H1 (cell line): ENCODE measurements at regions not wholly inside any gene's neighbourhood (a gene's known extent, or its start where the extent isn't known, plus 50 kb on each side); places are given as distances from the start of the nearest gene placed in this dataset.

Source experiments
- CTCF ChIA-PET: fragments of 300-600 bp; sonication (Branson Sonifier 250); formaldehyde crosslinking; loops from one replicate; lab custom pipeline; 2021; ENCODE audit not compliant: partially characterized antibody; lab: Charles Lee
- POLR2A ChIA-PET: fragments of 300-600 bp; sonication (Branson Sonifier 250); formaldehyde crosslinking; loops from one replicate; lab custom pipeline; 2021; ENCODE audit warnings: inconsistent platforms; ENCODE audit not compliant: partially characterized antibody; lab: Charles Lee
- DNase-seq, 2 experiments: peaks; one replicate each; pipeline versions ENCODE4 v3.0.0 to v3.0.0-alpha.2; 2010 to 2022; ENCODE audit warnings: low spot score in 2 of 2, low read depth in 1 of 2, mixed read lengths in 1 of 2
- FAIRE-seq: peaks from 2 replicates; lab custom pipeline; 2011; peaks lifted over from hg19 to GRCh38; lab: Jason Lieb, UNC
- H2AFZ ChIP-seq: 2 replicates; pipeline ENCODE4 v1.8.1; 2012; ENCODE audit warnings: low read length, inconsistent platforms
- H2AK5ac ChIP-seq: 2 replicates; pipeline ENCODE4 v1.6.1; 2013; ENCODE audit warnings: low read depth, low read length
- H2BK120ac ChIP-seq: replicated peaks from 2 replicates; pipeline ENCODE3; 2013; ENCODE audit warnings: low read depth, low read length, inconsistent platforms
- H2BK12ac ChIP-seq: 2 replicates; pipeline ENCODE4 v1.6.1; 2013; ENCODE audit warnings: low read depth, low read length
- H2BK15ac ChIP-seq: 2 replicates; pipeline ENCODE4 v1.6.1; 2013; ENCODE audit warnings: low read length
- H2BK20ac ChIP-seq: 2 replicates; pipeline ENCODE4 v1.6.1; 2013; ENCODE audit warnings: low read length
- H2BK5ac ChIP-seq: 2 replicates; pipeline ENCODE4 v1.6.1; 2013; ENCODE audit warnings: low read depth, low read length
- H3K14ac ChIP-seq: 2 replicates; pipeline ENCODE4 v1.6.1; 2013; ENCODE audit warnings: inconsistent platforms; ENCODE audit not compliant: insufficient read length
- H3K18ac ChIP-seq: 2 replicates; pipeline ENCODE4 v1.6.1; 2013; ENCODE audit warnings: low read length; ENCODE audit errors: extremely low read depth
- H3K23ac ChIP-seq: 2 replicates; pipeline ENCODE4 v1.6.1; 2013; ENCODE audit warnings: inconsistent platforms; ENCODE audit not compliant: insufficient read length
- H3K23me2 ChIP-seq: 2 replicates; pipeline ENCODE4 v1.6.1; 2013; ENCODE audit warnings: low read depth, low read length
- H3K27ac ChIP-seq: 2 replicates; pipeline ENCODE4 v1.6.1; 2011; ENCODE audit warnings: low read depth, low read length, inconsistent platforms
- H3K27me3 ChIP-seq, 4 experiments: replicated peaks in 1 of 4; 1 replicate in 1 of 4; 2 replicates in 3 of 4; pipeline versions ENCODE4 v1.6.1 to v1.8.1; 2011 to 2013; ENCODE audit warnings: low read length in 3 of 4, mild to moderate bottlenecking in 3 of 4, inconsistent platforms in 2 of 4, mixed read lengths in 2 of 4, moderate library complexity in 1 of 4; ENCODE audit not compliant: control insufficient read depth in 3 of 4, insufficient read depth in 3 of 4; ENCODE audit errors: extremely low read depth in 1 of 4
- H3K36me3 ChIP-seq, 4 experiments: 2 replicates each; pipeline versions ENCODE4 v1.6.1 to v1.8.1; 2011 to 2013; ENCODE audit warnings: mild to moderate bottlenecking in 4 of 4, low read length in 3 of 4, moderate library complexity in 2 of 4, control low read depth in 1 of 4, inconsistent platforms in 1 of 4; ENCODE audit not compliant: insufficient read depth in 4 of 4, control insufficient read depth in 2 of 4
- H3K4ac ChIP-seq: replicated peaks from 2 replicates; pipeline ENCODE3; 2013; ENCODE audit warnings: low read length, low read depth, mixed read lengths, inconsistent platforms; ENCODE audit not compliant: insufficient read length
- H3K4me1 ChIP-seq, 4 experiments: replicated peaks in 1 of 4; 1 replicate in 1 of 4; 2 replicates in 3 of 4; pipeline versions ENCODE4 v1.6.1 to v1.8.1; 2011 to 2013; ENCODE audit warnings: low read length in 3 of 4, inconsistent platforms in 2 of 4, mixed read lengths in 1 of 4; ENCODE audit not compliant: insufficient read depth in 4 of 4, control insufficient read depth in 3 of 4
- H3K4me2 ChIP-seq, 2 experiments: 2 replicates each; pipeline versions ENCODE4 v1.6.1 to v1.8.1; 2011 to 2013; ENCODE audit warnings: low read depth in 2 of 2, low read length in 2 of 2, control low read depth in 1 of 2, inconsistent platforms in 1 of 2, mild to moderate bottlenecking in 1 of 2; ENCODE audit not compliant: insufficient read depth in 1 of 2
- H3K4me3 ChIP-seq, 4 experiments: fragments of 200-600, 300-600 bp in 1 of 4; sonication (generic), shearing (Covaris generic), sonication (Bioruptor Twin) in 1 of 4; 2 replicates each; pipeline versions ENCODE4 v1.5.1 to v1.8.1; 2011 to 2016; ENCODE audit warnings: low read length in 4 of 4, low read depth in 3 of 4, control low read depth in 2 of 4, inconsistent platforms in 2 of 4, mild to moderate bottlenecking in 2 of 4, mixed read lengths in 1 of 4, moderate library complexity in 1 of 4; ENCODE audit not compliant: insufficient read depth in 2 of 4; ENCODE audit errors: extremely low read depth in 1 of 4
- H3K56ac ChIP-seq: replicated peaks from 2 replicates; pipeline ENCODE3; 2013; ENCODE audit warnings: low read depth, mild to moderate bottlenecking, mixed read lengths, low read length, inconsistent platforms; ENCODE audit not compliant: insufficient read length
- H3K79me1 ChIP-seq: 2 replicates; pipeline ENCODE4 v1.6.1; 2013; ENCODE audit warnings: low read depth, low read length, control low read depth
- H3K79me2 ChIP-seq, 2 experiments: 2 replicates each; pipeline versions ENCODE4 v1.6.1 to v1.8.1; 2012 to 2013; ENCODE audit warnings: low read length in 2 of 2, mild to moderate bottlenecking in 2 of 2, inconsistent platforms in 1 of 2; ENCODE audit not compliant: insufficient read depth in 2 of 2, control insufficient read depth in 1 of 2
- H3K9ac ChIP-seq, 4 experiments: replicated peaks in 1 of 4; 1 replicate in 1 of 4; 2 replicates in 3 of 4; pipeline versions ENCODE4 v1.6.1 to v1.8.1; 2011 to 2013; ENCODE audit warnings: low read depth in 3 of 4, low read length in 3 of 4, control low read depth in 2 of 4, mild to moderate bottlenecking in 2 of 4, moderate library complexity in 2 of 4, inconsistent platforms in 1 of 4; ENCODE audit errors: extremely low read depth in 1 of 4
- H3K9me3 ChIP-seq, 2 experiments: 2 replicates each; pipeline versions ENCODE4 v1.6.1 to v1.8.1; 2012 to 2013; ENCODE audit warnings: mild to moderate bottlenecking in 2 of 2, moderate library complexity in 2 of 2, control low read depth in 1 of 2, inconsistent platforms in 1 of 2, low read depth in 1 of 2, low read length in 1 of 2, mixed read lengths in 1 of 2; ENCODE audit not compliant: insufficient read depth in 2 of 2
- H4K20me1 ChIP-seq, 2 experiments: replicated peaks in 1 of 2; 2 replicates each; pipeline versions ENCODE3 to v1.8.1; 2011 to 2013; ENCODE audit warnings: inconsistent platforms in 2 of 2, low read length in 2 of 2, mild to moderate bottlenecking in 1 of 2; ENCODE audit not compliant: insufficient read depth in 2 of 2, control insufficient read depth in 1 of 2
- H4K5ac ChIP-seq: 2 replicates; pipeline ENCODE4 v1.6.1; 2013; ENCODE audit warnings: low read length, low read depth, mixed read lengths, inconsistent platforms; ENCODE audit not compliant: insufficient read length
- H4K8ac ChIP-seq: 2 replicates; pipeline ENCODE4 v1.8.0; 2013; ENCODE audit warnings: mild to moderate bottlenecking, moderate library complexity, low read length, inconsistent platforms; ENCODE audit not compliant: insufficient read depth; ENCODE audit errors: extremely low read depth
- H4K91ac ChIP-seq: replicated peaks from 2 replicates; pipeline ENCODE3; 2013; ENCODE audit warnings: low read length, mixed read lengths, inconsistent platforms; ENCODE audit not compliant: insufficient read length
- BRCA1 ChIP-seq: IDR thresholded peaks from 2 replicates; pipeline ENCODE4 v1.6.1; 2012; ENCODE audit warnings: low read depth, low read length, improper control_type of control experiment
- CBX5 ChIP-seq: fragments of 300-800, 300-1000 bp; sonication (generic); IDR thresholded peaks from 2 replicates; pipeline ENCODE4 v1.7.1; 2016; ENCODE audit warnings: antibody characterized with exemption, low read length, low read depth
- CBX8 ChIP-seq: fragments of 300-800, 300-1000 bp; sonication (generic); IDR thresholded peaks from 2 replicates; pipeline ENCODE4 v1.7.1; 2016; ENCODE audit warnings: low read depth, low read length, borderline replicate concordance
- CHD1 ChIP-seq: IDR thresholded peaks from 2 replicates; pipeline ENCODE4 v1.6.1; 2012; ENCODE audit warnings: low read depth, low read length, improper control_type of control experiment
- CREB1 ChIP-seq: IDR thresholded peaks from 2 replicates; pipeline ENCODE4 v1.6.1; 2012; ENCODE audit warnings: inconsistent platforms
- JUN ChIP-seq: IDR thresholded peaks from 2 replicates; pipeline ENCODE4 v1.6.1; 2011; ENCODE audit warnings: low read depth, mild to moderate bottlenecking, improper control_type of control experiment, low read length
- JUND ChIP-seq: IDR thresholded peaks from 2 replicates; pipeline ENCODE4 v1.6.1; 2011; ENCODE audit warnings: mild to moderate bottlenecking, improper control_type of control experiment, low read length
- KDM1A ChIP-seq: fragments of 200-600, 300-600 bp; sonication (generic); IDR thresholded peaks from 2 replicates; pipeline ENCODE4 v1.7.1; 2016; ENCODE audit warnings: mild to moderate bottlenecking, low read length, borderline replicate concordance
- PHF8 ChIP-seq: fragments of 200-600 bp; sonication (generic); conservative IDR thresholded peaks from 2 replicates; pipeline ENCODE4 v1.7.1; 2012; ENCODE audit warnings: low read depth, mild to moderate bottlenecking, inconsistent platforms, low read length, moderate library complexity
- POU5F1 ChIP-seq: IDR thresholded peaks from 2 replicates; pipeline ENCODE4 v1.6.1; 2011; ENCODE audit warnings: low read depth, mild to moderate bottlenecking, low read length, moderate library complexity
- RBBP5 ChIP-seq: IDR thresholded peaks from 2 replicates; pipeline ENCODE4 v1.7.1; 2012; ENCODE audit warnings: low read depth, mild to moderate bottlenecking, inconsistent platforms, low read length, moderate library complexity, borderline replicate concordance
- SAP30 ChIP-seq: fragments of 300-600 bp; sonication (generic); IDR thresholded peaks from 2 replicates; pipeline ENCODE4 v1.7.1; 2012; ENCODE audit warnings: low read length, moderate library complexity, mild to moderate bottlenecking, inconsistent platforms; ENCODE audit not compliant: insufficient read depth, insufficient replicate concordance
- SP2 ChIP-seq: IDR thresholded peaks from 2 replicates; pipeline ENCODE4 v1.6.1; 2012; ENCODE audit warnings: mild to moderate bottlenecking, low read length, inconsistent platforms
- SRF ChIP-seq: IDR thresholded peaks from 2 replicates; pipeline ENCODE4 v1.6.1; 2011; ENCODE audit warnings: mild to moderate bottlenecking, low read depth, low read length, moderate library complexity
- TBP ChIP-seq: IDR thresholded peaks from 2 replicates; pipeline ENCODE4 v1.6.1; 2011; ENCODE audit warnings: low read depth, low read length, improper control_type of control experiment
- TEAD4 ChIP-seq: IDR thresholded peaks from 2 replicates; pipeline ENCODE4 v1.6.1; 2012; ENCODE audit warnings: low read depth, low read length, inconsistent platforms, mixed read lengths
- YY1 ChIP-seq: IDR thresholded peaks from 2 replicates; pipeline ENCODE4 v1.6.1; 2011; ENCODE audit warnings: low read depth, mild to moderate bottlenecking, low read length
- WGBS, 2 experiments: shearing (Covaris generic) in 1 of 2; methylation state at CpG; one replicate each; pipeline versions ENCODE4 v1.1.6 to v1.1.7; 2013 to 2015; ENCODE audit warnings: low lambda C conversion rate in 2 of 2, mixed read lengths in 2 of 2, inconsistent platforms in 1 of 2, low coverage in 1 of 2, missing lambda C conversion rate in 1 of 2; ENCODE audit not compliant: insufficient replicate concordance in 2 of 2, insufficient coverage in 1 of 2, insufficient read length in 1 of 2; ENCODE audit errors: extremely low coverage in 1 of 2, missing lambda C conversion rate in 1 of 2; 5-methylcytosine and 5-hydroxymethylcytosine counted together

GRCh38 chr3:44060164-44060563 lies 181.5 kb upstream of the TOPAZ1 start:
- no peak for DNase-seq
- H3K27me3 ChIP-seq, result no peaks in the 10 kb centered on the region

More at GRCh38 chr3:44060164-44060563, 181.5 kb upstream of the TOPAZ1 start:
- FAIRE-seq, result peak; percentile 65
- ChIA-PET CTCF (interaction anchor here (1.2 kb wide), 1 partner anchor 9 kb away, joined by 3 read pairs; no protein-coding TSS in a partner anchor), POLR2A (interaction anchor here (0.8 kb wide), 1 partner anchor 54 kb away, joined by 3 read pairs; no protein-coding TSS in a partner anchor)
- H4K20me1 ChIP-seq, result no peaks in the 10 kb centered on the region
- TF ChIP-seq YY1, result no peak
- no peak for TF ChIP-seq PHF8
- TF ChIP-seq TEAD4, result no peak
- TF ChIP-seq RBBP5, result no peak
- TF ChIP-seq CBX8, result no peak
- no peak for TF ChIP-seq CBX5
- TF ChIP-seq SP2, result no peak
- no peak for TF ChIP-seq TBP
- TF ChIP-seq KDM1A, result no peak
- TF ChIP-seq CREB1, result no peak
- no peak for TF ChIP-seq JUND
- TF ChIP-seq SRF, result no peak
- TF ChIP-seq JUN, result no peak
- no peak for TF ChIP-seq SAP30
- TF ChIP-seq CHD1, result no peak
- TF ChIP-seq POU5F1, result no peak
- TF ChIP-seq BRCA1, result no peak
- no peaks in the 10 kb centered on the region; the same call in 1 of the 2 replicates for H3K23me2 ChIP-seq
- H2AK5ac ChIP-seq, result no peak overlapping the region
- no peak overlapping the region for H3K27ac ChIP-seq
- H3K79me1 ChIP-seq, result no peaks in the 10 kb centered on the region
- H3K4me2 ChIP-seq, result no peak overlapping the region
- H3K4me3 ChIP-seq, result no peak overlapping the region
- no peak overlapping the region for H2AFZ ChIP-seq
- H3K9me3 ChIP-seq, result no peaks in the 10 kb centered on the region
- no peaks in the 10 kb centered on the region for H3K36me3 ChIP-seq
- no peak overlapping the region for H3K14ac ChIP-seq
- H2BK5ac ChIP-seq, result no peak overlapping the region
- no peak overlapping the region for H2BK20ac ChIP-seq
- H4K5ac ChIP-seq, result no peak overlapping the region
- peaks cover 4 to 18% (median 13%) of the 10 kb centered on the region in 4 experiments for H3K4me1 ChIP-seq
- H3K56ac ChIP-seq, result no peak overlapping the region
- H2BK15ac ChIP-seq, result no peak overlapping the region
- no peak overlapping the region for H3K18ac ChIP-seq
- no peak overlapping the region for H2BK12ac ChIP-seq
- H3K4ac ChIP-seq, result no peak overlapping the region
- H2BK120ac ChIP-seq, result no peak overlapping the region
- H3K79me2 ChIP-seq, result no peaks in the 10 kb centered on the region
- H3K23ac ChIP-seq, result no peak overlapping the region
- WGBS, 2 experiments, result 85% methylated on average over 5 of the region's 5 CpGs; no CpG with 5 or more reads in 1 of the 2 experiments
- no peak overlapping the region for H4K8ac ChIP-seq
- no peak overlapping the region for H3K9ac ChIP-seq
- no peak overlapping the region for H4K91ac ChIP-seq
